IPS-18c (cell line): ENCODE measurements at regions not wholly inside any gene's neighbourhood (a gene's known extent, or its start where the extent isn't known, plus 50 kb on each side); places are given as distances from the start of the nearest gene placed in this dataset.

Source experiments
- H3K4me3 ChIP-seq: 2 replicates; pipeline ENCODE4 v1.7.0; 2013; ENCODE audit warnings: low read depth, mild to moderate bottlenecking, low read length, moderate library complexity; ENCODE audit not compliant: insufficient read depth
- H3K9me3 ChIP-seq: one replicate; pipeline ENCODE4 v1.6.1; 2013; ENCODE audit warnings: mild to moderate bottlenecking, low read length, moderate library complexity; ENCODE audit not compliant: control insufficient read depth, insufficient read depth

- Histone ChIP-seq H3K4me3 (no peak overlapping the region), H3K9me3 (no peaks in the 10 kb centered on the region)
These were observed 272.5 kb downstream of the BUD13 start for GRCh38 chr11:116500026-116500946.

- Histone ChIP-seq H3K9me3 (no peaks in the 10 kb centered on the region), H3K4me3 (no peak overlapping the region)
These were observed 273.3 kb downstream of the BUD13 start for GRCh38 chr11:116499396-116500003.

- Histone ChIP-seq H3K9me3 (no peaks in the 10 kb centered on the region), H3K4me3 (no peak overlapping the region)
These were observed 274.6 kb downstream of the BUD13 start for GRCh38 chr11:116498161-116498560.

GRCh38 chr11:116492600-116492999 lies 280.2 kb downstream of the BUD13 start:
- Histone ChIP-seq H3K4me3 (no peak overlapping the region), H3K9me3 (no peaks in the 10 kb centered on the region)

GRCh38 chr11:116488836-116489389 lies 283.9 kb downstream of the BUD13 start:
- Histone ChIP-seq H3K9me3 (peaks cover 2% of the 10 kb centered on the region), H3K4me3 (no peak overlapping the region)

- Histone ChIP-seq H3K4me3 (no peak overlapping the region), H3K9me3 (peaks cover 2% of the 10 kb centered on the region)
These were observed 287.4 kb downstream of the BUD13 start for GRCh38 chr11:116485425-116485824.

- Histone ChIP-seq H3K4me3 (no peak overlapping the region), H3K9me3 (peaks cover 2% of the 10 kb centered on the region)
These were observed 290.1 kb downstream of the BUD13 start for GRCh38 chr11:116482716-116483115.

- Histone ChIP-seq H3K4me3 (no peak overlapping the region), H3K9me3 (peaks cover 2% of the 10 kb centered on the region)
These were observed 291.6 kb downstream of the BUD13 start for GRCh38 chr11:116481126-116481675.

- H3K4me3 ChIP-seq: no peak overlapping the region
These were observed 293.8 kb downstream of the BUD13 start for GRCh38 chr11:116478669-116479668.

GRCh38 chr11:116478205-116478604 lies 294.6 kb downstream of the BUD13 start:
- no peaks in the 10 kb centered on the region for H3K9me3 ChIP-seq

More at GRCh38 chr11:116478669-116479668, 293.8 kb downstream of the BUD13 start:
- no peaks in the 10 kb centered on the region for H3K9me3 ChIP-seq

GRCh38 chr11:116473790-116474346 lies 298.9 kb downstream of the BUD13 start:
- Histone ChIP-seq H3K4me3 (no peak overlapping the region), H3K9me3 (peaks cover 7% of the 10 kb centered on the region)

More at GRCh38 chr11:116478205-116478604, 294.6 kb downstream of the BUD13 start:
- no peak overlapping the region for H3K4me3 ChIP-seq

GRCh38 chr11:116473206-116473769 lies 299.5 kb downstream of the BUD13 start:
- Histone ChIP-seq H3K4me3 (no peak overlapping the region; the same call in 1 of the 2 replicates), H3K9me3 (peaks cover 7% of the 10 kb centered on the region)

- H3K4me3 ChIP-seq: no peak overlapping the region
These were observed 300.1 kb downstream of the BUD13 start for GRCh38 chr11:116472651-116473050.

GRCh38 chr11:116471608-116472256 lies 301.1 kb downstream of the BUD13 start:
- H3K9me3 ChIP-seq: peaks cover 7% of the 10 kb centered on the region
- H3K4me3 ChIP-seq: no peak overlapping the region; the same call in 1 of the 2 replicates

More at GRCh38 chr11:116472651-116473050, 300.1 kb downstream of the BUD13 start:
- peaks cover 7% of the 10 kb centered on the region for H3K9me3 ChIP-seq

GRCh38 chr11:116468699-116469098 lies 304.1 kb downstream of the BUD13 start:
- no peak overlapping the region for H3K4me3 ChIP-seq

More at GRCh38 chr11:116468699-116469098, 304.1 kb downstream of the BUD13 start:
- peaks cover 7% of the 10 kb centered on the region for H3K9me3 ChIP-seq
